IMR-90 (cell line): ENCODE measurements at regions not wholly inside any gene's neighbourhood (a gene's known extent, or its start where the extent isn't known, plus 50 kb on each side); places are given as distances from the start of the nearest gene placed in this dataset.

Experiments
- ATAC-seq: fragments of 200-7000 bp; cut with Tn5 transposase; 2 replicates; pipeline ENCODE4 v1.9.1; 2020; ENCODE audit warnings: low read depth, mild to moderate bottlenecking, moderate library complexity
- BruUV-seq: library from RNA; stranded (reverse); fragments of 400-500 nt; replicated peaks from 2 replicates; lab custom pipeline; 2021; lab: Mats Ljungman, UMichigan
- CTCF ChIA-PET: fragments of 300-600 bp; formaldehyde crosslinking; extraction: SDS; loops from one replicate; lab custom pipeline; 2021; ENCODE audit warnings: antibody characterized with exemption; lab: Yijun Ruan, JAX
- POLR2A ChIA-PET: fragments of 300-600 bp; sonication (Branson Sonifier 250); formaldehyde crosslinking; loops from one replicate; lab custom pipeline; 2022; ENCODE audit warnings: antibody characterized with exemption; ENCODE audit not compliant: unreplicated experiment; lab: Charles Lee
- DNase-seq: peaks from one replicate; pipeline ENCODE4 v3.0.0; 2013
- H2AFZ ChIP-seq: replicated peaks from 2 replicates; pipeline ENCODE3; 2013; ENCODE audit warnings: low read length, mild to moderate bottlenecking; ENCODE audit not compliant: poor library complexity
- H2AK5ac ChIP-seq: 2 replicates; pipeline ENCODE4 v1.6.1; 2013; ENCODE audit warnings: low read depth, low read length, inconsistent platforms
- H2AK9ac ChIP-seq: replicated peaks from 2 replicates; pipeline ENCODE3; 2013; ENCODE audit warnings: mild to moderate bottlenecking, low read depth, low read length, moderate library complexity; ENCODE audit not compliant: poor library complexity
- H2BK120ac ChIP-seq: 2 replicates; pipeline ENCODE4 v1.6.1; 2013; ENCODE audit warnings: low read depth, low read length, inconsistent platforms
- H2BK15ac ChIP-seq: 3 replicates; pipeline ENCODE4 v1.6.1; 2013; ENCODE audit warnings: low read depth, low read length, inconsistent platforms
- H2BK20ac ChIP-seq: 2 replicates; pipeline ENCODE4 v1.6.1; 2013; ENCODE audit warnings: low read depth, mild to moderate bottlenecking, inconsistent platforms, low read length, moderate library complexity
- H2BK5ac ChIP-seq: 2 replicates; pipeline ENCODE4 v1.6.1; 2013; ENCODE audit warnings: mild to moderate bottlenecking, low read depth, low read length, inconsistent platforms; ENCODE audit not compliant: poor library complexity, severe bottlenecking
- H3K14ac ChIP-seq: replicated peaks from 2 replicates; pipeline ENCODE4 v1.6.1; 2013; ENCODE audit warnings: low read depth, low read length, inconsistent platforms
- H3K18ac ChIP-seq: 2 replicates; pipeline ENCODE4 v1.6.1; 2013; ENCODE audit warnings: low read depth, low read length, control low read depth
- H3K23ac ChIP-seq: 2 replicates; pipeline ENCODE4 v1.6.1; 2013; ENCODE audit warnings: low read depth, low read length, inconsistent platforms
- H3K27ac ChIP-seq: 2 replicates; pipeline ENCODE4 v1.5.1; 2013; ENCODE audit warnings: mild to moderate bottlenecking, control low read depth, low read length; ENCODE audit not compliant: insufficient read depth
- H3K27me3 ChIP-seq: 2 replicates; pipeline ENCODE4 v1.6.1; 2013; ENCODE audit warnings: low read length; ENCODE audit not compliant: control insufficient read depth, insufficient read depth
- H3K36me3 ChIP-seq: 2 replicates; pipeline ENCODE4 v1.6.1; 2013; ENCODE audit warnings: low read length, mixed read lengths; ENCODE audit not compliant: control insufficient read depth, insufficient read depth
- H3K4ac ChIP-seq: 2 replicates; pipeline ENCODE4 v1.6.1; 2013; ENCODE audit warnings: low read depth, low read length, inconsistent platforms
- H3K4me1 ChIP-seq: 2 replicates; pipeline ENCODE4 v1.6.1; 2013; ENCODE audit warnings: low read length, mixed read lengths; ENCODE audit not compliant: control insufficient read depth, insufficient read depth
- H3K4me2 ChIP-seq: 2 replicates; pipeline ENCODE4 v1.6.1; 2013; ENCODE audit warnings: low read depth, mild to moderate bottlenecking, control low read depth, low read length, moderate library complexity
- H3K4me3 ChIP-seq: 2 replicates; pipeline ENCODE4 v1.5.1; 2013; ENCODE audit warnings: low read depth, mild to moderate bottlenecking, control low read depth, low read length, moderate library complexity; ENCODE audit not compliant: insufficient read depth
- H3K56ac ChIP-seq: 2 replicates; pipeline ENCODE4 v1.6.1; 2013; ENCODE audit warnings: low read length, inconsistent platforms; ENCODE audit not compliant: insufficient read depth; ENCODE audit errors: extremely low read depth
- H3K79me1 ChIP-seq, 2 experiments: 2 replicates each; pipeline ENCODE4 v1.6.1; 2013; ENCODE audit warnings: low read length in 2 of 2, inconsistent platforms in 1 of 2, low read depth in 1 of 2
- H3K9ac ChIP-seq: 2 replicates; pipeline ENCODE4 v1.6.1; 2013; ENCODE audit warnings: low read depth, low read length, control low read depth
- H3K9me1 ChIP-seq: 2 replicates; pipeline ENCODE4 v1.6.1; 2013; ENCODE audit warnings: low read length, inconsistent platforms; ENCODE audit not compliant: insufficient read depth
- H3K9me3 ChIP-seq: 2 replicates; pipeline ENCODE4 v1.6.1; 2013; ENCODE audit warnings: low read length; ENCODE audit not compliant: control insufficient read depth, insufficient read depth
- H4K20me1 ChIP-seq: 2 replicates; pipeline ENCODE4 v1.6.1; 2013; ENCODE audit warnings: low read length, inconsistent platforms; ENCODE audit not compliant: insufficient read depth
- H4K5ac ChIP-seq: 2 replicates; pipeline ENCODE4 v1.6.1; 2013; ENCODE audit warnings: mild to moderate bottlenecking, low read depth, low read length, control low read depth
- H4K8ac ChIP-seq, 2 experiments: 2 replicates each; pipeline ENCODE4 v1.6.1; 2013; ENCODE audit warnings: low read depth in 2 of 2, low read length in 2 of 2, control low read depth in 1 of 2, inconsistent platforms in 1 of 2
- H4K91ac ChIP-seq: 2 replicates; pipeline ENCODE4 v1.6.1; 2013; ENCODE audit warnings: low read depth, low read length, inconsistent platforms; ENCODE audit not compliant: insufficient read depth
- BHLHE40 ChIP-seq: fragments of 150-350 bp; IDR thresholded peaks from 2 replicates; pipeline ENCODE4 v1.6.1; 2016; ENCODE audit warnings: mild to moderate bottlenecking, low read depth, low read length
- CEBPB ChIP-seq: IDR thresholded peaks from 2 replicates; pipeline ENCODE4 v1.6.1; 2012; ENCODE audit warnings: low read depth, low read length, improper control_type of control experiment
- CHD1 ChIP-seq: IDR thresholded peaks from 2 replicates; pipeline ENCODE4 v1.6.1; 2012; ENCODE audit warnings: low read depth, low read length, improper control_type of control experiment
- CTCF ChIP-seq: conservative IDR thresholded peaks from 2 replicates; pipeline ENCODE4 v1.5.1; 2012; ENCODE audit warnings: mild to moderate bottlenecking, low read depth, low read length, improper control_type of control experiment
- FOS ChIP-seq: fragments of 150-350 bp; IDR thresholded peaks from 2 replicates; pipeline ENCODE4 v1.6.1; 2016; ENCODE audit warnings: low read depth, low read length
- MAFK ChIP-seq: IDR thresholded peaks from 2 replicates; pipeline ENCODE4 v1.6.1; 2012; ENCODE audit warnings: low read depth, low read length, improper control_type of control experiment
- MAZ ChIP-seq: IDR thresholded peaks from 2 replicates; pipeline ENCODE4 v1.6.1; 2012; ENCODE audit warnings: low read depth, mild to moderate bottlenecking, low read length, improper control_type of control experiment, moderate library complexity, borderline replicate concordance
- MXI1 ChIP-seq: IDR thresholded peaks from 2 replicates; pipeline ENCODE4 v1.6.1; 2012; ENCODE audit warnings: low read depth, mild to moderate bottlenecking, low read length, moderate library complexity, borderline replicate concordance
- NFE2L2 ChIP-seq: fragments of 150-350 bp; IDR thresholded peaks from 2 replicates; pipeline ENCODE4 v1.6.1; 2016; ENCODE audit warnings: low read depth, mild to moderate bottlenecking, low read length
- POLR2A ChIP-seq: IDR thresholded peaks from 2 replicates; pipeline ENCODE4 v1.6.1; 2012; ENCODE audit warnings: mild to moderate bottlenecking, low read depth, low read length
- RAD21 ChIP-seq: IDR thresholded peaks from 2 replicates; pipeline ENCODE4 v1.6.1; 2012; ENCODE audit warnings: low read length, improper control_type of control experiment
- RCOR1 ChIP-seq: IDR thresholded peaks from 2 replicates; pipeline ENCODE4 v1.6.1; 2012; ENCODE audit warnings: mild to moderate bottlenecking, low read length, improper control_type of control experiment; ENCODE audit not compliant: insufficient replicate concordance
- RFX5 ChIP-seq: IDR thresholded peaks from 2 replicates; pipeline ENCODE4 v1.8.0; 2012; ENCODE audit warnings: low read depth, mild to moderate bottlenecking, low read length, moderate library complexity
- SMC3 ChIP-seq: fragments of 150-350 bp; IDR thresholded peaks from 2 replicates; pipeline ENCODE4 v1.6.1; 2016; ENCODE audit warnings: low read depth, mild to moderate bottlenecking, antibody characterized with exemption, low read length, moderate library complexity
- USF2 ChIP-seq: fragments of 150-350 bp; IDR thresholded peaks from 2 replicates; pipeline ENCODE4 v1.6.1; 2017; ENCODE audit warnings: mild to moderate bottlenecking, antibody characterized with exemption, low read length, low read depth
- WGBS, 2 experiments: methylation state at CpG; one replicate each; pipeline versions ENCODE4 v1.1.5 to v1.1.7; 2013; ENCODE audit warnings: missing lambda C conversion rate in 2 of 2; ENCODE audit not compliant: insufficient read length in 1 of 2; ENCODE audit errors: extremely low coverage in 2 of 2; 5-methylcytosine and 5-hydroxymethylcytosine counted together
- dilution Hi-C: fragments of 300-500 bp; cut with HindIII; formaldehyde crosslinking; loops from one replicate; pipeline ENCODE4 v1.14.3; 2018; ENCODE audit warnings: low sequenced_read_pairs; ENCODE audit not compliant: unreplicated experiment
- in situ Hi-C: fragments of 300-500 bp; cut with MboI; formaldehyde crosslinking; loops from 3 replicates; pipeline ENCODE4 v1.14.3; 2019; ENCODE audit warnings: low sequenced_read_pairs, inconsistent platforms, mixed read lengths
- intact Hi-C: fragments of 100-400 bp; cut with micrococcal nuclease; formaldehyde crosslinking; loops from 2 replicates; pipeline ENCODE4 v1.10.0; 2022
- TF ChIP-seq, protein P1 (sequence below): fragments of 150-350 bp; IDR thresholded peaks from 2 replicates; pipeline ENCODE4 v1.6.1; 2016; ENCODE audit warnings: low read depth, mild to moderate bottlenecking, low read length, moderate library complexity, borderline replicate concordance

- TF ChIP-seq RCOR1 (no peak), RAD21 (no peak), SMC3 (no peak), USF2 (no peak), CHD1 (no peak), CEBPB (no peak), MAZ (no peak), FOS (no peak), CTCF (no peak), RFX5 (no peak), BHLHE40 (no peak), MXI1 (no peak), MAFK (no peak), POLR2A (no peak), NFE2L2 (no peak)
- TF ChIP-seq, protein P1, sequence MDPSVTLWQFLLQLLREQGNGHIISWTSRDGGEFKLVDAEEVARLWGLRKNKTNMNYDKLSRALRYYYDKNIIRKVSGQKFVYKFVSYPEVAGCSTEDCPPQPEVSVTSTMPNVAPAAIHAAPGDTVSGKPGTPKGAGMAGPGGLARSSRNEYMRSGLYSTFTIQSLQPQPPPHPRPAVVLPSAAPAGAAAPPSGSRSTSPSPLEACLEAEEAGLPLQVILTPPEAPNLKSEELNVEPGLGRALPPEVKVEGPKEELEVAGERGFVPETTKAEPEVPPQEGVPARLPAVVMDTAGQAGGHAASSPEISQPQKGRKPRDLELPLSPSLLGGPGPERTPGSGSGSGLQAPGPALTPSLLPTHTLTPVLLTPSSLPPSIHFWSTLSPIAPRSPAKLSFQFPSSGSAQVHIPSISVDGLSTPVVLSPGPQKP: no peak
These were observed 367.4 kb downstream of the PSAT1 start for GRCh38 chr9:78664370-78664769.

More at GRCh38 chr9:78664370-78664769, 367.4 kb downstream of the PSAT1 start:
- Histone ChIP-seq H3K18ac (no peak overlapping the region), H3K27me3 (no peaks in the 10 kb centered on the region; the same call in none of the 2 replicates), H3K27ac (no peak overlapping the region), H4K91ac (no peak overlapping the region), H3K4ac (no peak overlapping the region), H2AK5ac (no peak overlapping the region), H4K8ac (no peak overlapping the region), H2BK120ac (no peak overlapping the region), H2AK9ac (no peak overlapping the region), H3K9me3 (no peaks in the 10 kb centered on the region), H2BK15ac (no peak overlapping the region), H3K14ac (no peak overlapping the region), H3K4me2 (no peak overlapping the region), H4K20me1 (no peaks in the 10 kb centered on the region), H3K56ac (no peak overlapping the region), H4K5ac (no peak overlapping the region), H3K79me1 (no peaks in the 10 kb centered on the region), H3K4me3 (no peak overlapping the region), H3K9me1 (no peaks in the 10 kb centered on the region), H2AFZ (no peak overlapping the region), H3K36me3 (no peaks in the 10 kb centered on the region), H3K23ac (no peak overlapping the region), H3K4me1 (peaks cover 3% of the 10 kb centered on the region; the same call in 1 of the 2 replicates), H2BK20ac (no peak overlapping the region), H3K9ac (no peak overlapping the region), H2BK5ac (no peak overlapping the region)
- WGBS, 2 experiments: no CpG with 5 or more reads among the region's 2 CpGs
- POLR2A ChIA-PET: no interaction called here
- intact Hi-C loops: no loop called here
- in situ Hi-C loops: no loop called here
- dilution Hi-C loops: no loop called here
- BruUV-seq: no TSS peak
- DNase-seq: peak; percentile 52
- peak; percentile 65 for ATAC-seq
- CTCF ChIA-PET: interaction anchor here (0.6 kb wide), 1 partner anchor 23 kb away, joined by 6 read pairs; no protein-coding TSS in a partner anchor
